Kidney epithelial cell (primary cell): ENCODE measurements at regions not wholly inside any gene's neighbourhood (a gene's known extent, or its start where the extent isn't known, plus 50 kb on each side); places are given as distances from the start of the nearest gene placed in this dataset.

Experiments
- DNase-seq: peaks from one replicate; pipeline ENCODE4 v3.0.0-alpha.2; 2010; ENCODE audit warnings: low read depth
- H3K27me3 ChIP-seq: 2 replicates; pipeline ENCODE4 v1.6.0; 2011; ENCODE audit warnings: low read length; ENCODE audit not compliant: control insufficient read depth, insufficient read depth
- H3K36me3 ChIP-seq: 2 replicates; pipeline ENCODE4 v1.5.1; 2011; ENCODE audit warnings: low read length; ENCODE audit not compliant: control insufficient read depth, insufficient read depth
- H3K4me3 ChIP-seq: 2 replicates; pipeline ENCODE4 v1.5.1; 2011; ENCODE audit warnings: low read depth, mild to moderate bottlenecking, control low read depth, low read length
- CTCF ChIP-seq: IDR thresholded peaks from 2 replicates; pipeline ENCODE4 v1.5.1; 2011; ENCODE audit warnings: mild to moderate bottlenecking, moderate library complexity, low read length, control low read depth, inconsistent platforms; ENCODE audit not compliant: insufficient read depth, poor library complexity, severe bottlenecking

- H3K4me3 ChIP-seq = no peak overlapping the region
- no peak for DNase-seq
Measured at GRCh38 chr5:103463261-103463660, 99.3 kb downstream of the NUDT12 start.

GRCh38 chr5:103461243-103461642 lies 101.3 kb downstream of the NUDT12 start:
- Histone ChIP-seq H3K27me3 (no peaks in the 10 kb centered on the region), H3K4me3 (no peak overlapping the region), H3K36me3 (no peaks in the 10 kb centered on the region)
- peak; percentile 56 for DNase-seq
- TF ChIP-seq CTCF = no peak

More at GRCh38 chr5:103463261-103463660, 99.3 kb downstream of the NUDT12 start:
- TF ChIP-seq CTCF = no peak
- Histone ChIP-seq H3K27me3 (no peaks in the 10 kb centered on the region), H3K36me3 (no peaks in the 10 kb centered on the region)

- no peak for DNase-seq
Measured at GRCh38 chr5:103458497-103459040, 104.0 kb downstream of the NUDT12 start.

GRCh38 chr5:103456476-103456875 lies 106.1 kb downstream of the NUDT12 start:
- no peaks in the 10 kb centered on the region for H3K27me3 ChIP-seq
- TF ChIP-seq CTCF = no peak
- H3K4me3 ChIP-seq = no peak overlapping the region
- no peaks in the 10 kb centered on the region for H3K36me3 ChIP-seq
- no peak for DNase-seq

More at GRCh38 chr5:103458497-103459040, 104.0 kb downstream of the NUDT12 start:
- H3K4me3 ChIP-seq = no peak overlapping the region
- no peaks in the 10 kb centered on the region for H3K36me3 ChIP-seq
- no peaks in the 10 kb centered on the region for H3K27me3 ChIP-seq
- TF ChIP-seq CTCF = no peak

GRCh38 chr5:103455796-103456195 lies 106.8 kb downstream of the NUDT12 start:
- TF ChIP-seq CTCF = no peak
- Histone ChIP-seq H3K27me3 (no peaks in the 10 kb centered on the region), H3K36me3 (no peaks in the 10 kb centered on the region), H3K4me3 (no peak overlapping the region)
- no peak for DNase-seq

- TF ChIP-seq CTCF = no peak
- Histone ChIP-seq H3K36me3 (no peaks in the 10 kb centered on the region), H3K4me3 (no peak overlapping the region), H3K27me3 (no peaks in the 10 kb centered on the region)
- no peak for DNase-seq
Measured at GRCh38 chr5:103454770-103455169, 107.8 kb downstream of the NUDT12 start.
